Hepatocyte (in vitro differentiated cells): ENCODE measurements at regions not wholly inside any gene's neighbourhood (a gene's known extent, or its start where the extent isn't known, plus 50 kb on each side); places are given as distances from the start of the nearest gene placed in this dataset.

ENCODE experiments used
- EZH2 ChIP-seq: fragments of 200-600 bp; sonication (generic); IDR thresholded peaks from 2 replicates; pipeline ENCODE4 v1.6.1; 2016; ENCODE audit warnings: antibody characterized with exemption, mild to moderate bottlenecking, borderline replicate concordance
- EZH2phosphoT487 ChIP-seq: fragments of 200-600 bp; sonication (generic); IDR thresholded peaks from one replicate; pipeline ENCODE4 v1.6.1; 2018; ENCODE audit warnings: antibody characterized with exemption, mild to moderate bottlenecking, low read depth, moderate library complexity; ENCODE audit not compliant: unreplicated experiment, severe bottlenecking
- TF ChIP-seq, protein P1 (sequence below): fragments of 200-600 bp; sonication (generic); IDR thresholded peaks from 2 replicates; pipeline ENCODE4 v1.5.1; 2016; ENCODE audit warnings: antibody characterized with exemption, mild to moderate bottlenecking; ENCODE audit not compliant: poor library complexity

DNA sequence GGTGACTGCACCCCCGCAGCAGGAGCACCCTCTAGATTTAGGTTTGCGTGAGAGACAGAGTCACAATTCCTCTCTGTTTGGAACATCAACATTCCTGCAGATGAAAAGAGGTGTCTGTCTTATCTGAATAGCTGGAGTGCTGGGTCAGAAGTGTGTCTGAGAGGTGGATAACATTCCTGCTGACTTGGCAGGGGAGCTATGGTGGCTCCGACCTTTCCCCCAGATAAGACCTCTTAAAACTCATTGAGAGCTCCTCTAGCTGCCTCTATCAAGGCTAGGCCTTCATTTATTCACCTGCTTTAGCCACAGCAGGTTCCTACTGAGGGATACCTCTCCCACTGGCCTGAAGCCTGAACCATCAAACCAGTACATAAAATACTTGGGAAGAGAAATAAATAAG lies 615.5 kb downstream of the LRRC70 start:
- TF ChIP-seq, protein P1, sequence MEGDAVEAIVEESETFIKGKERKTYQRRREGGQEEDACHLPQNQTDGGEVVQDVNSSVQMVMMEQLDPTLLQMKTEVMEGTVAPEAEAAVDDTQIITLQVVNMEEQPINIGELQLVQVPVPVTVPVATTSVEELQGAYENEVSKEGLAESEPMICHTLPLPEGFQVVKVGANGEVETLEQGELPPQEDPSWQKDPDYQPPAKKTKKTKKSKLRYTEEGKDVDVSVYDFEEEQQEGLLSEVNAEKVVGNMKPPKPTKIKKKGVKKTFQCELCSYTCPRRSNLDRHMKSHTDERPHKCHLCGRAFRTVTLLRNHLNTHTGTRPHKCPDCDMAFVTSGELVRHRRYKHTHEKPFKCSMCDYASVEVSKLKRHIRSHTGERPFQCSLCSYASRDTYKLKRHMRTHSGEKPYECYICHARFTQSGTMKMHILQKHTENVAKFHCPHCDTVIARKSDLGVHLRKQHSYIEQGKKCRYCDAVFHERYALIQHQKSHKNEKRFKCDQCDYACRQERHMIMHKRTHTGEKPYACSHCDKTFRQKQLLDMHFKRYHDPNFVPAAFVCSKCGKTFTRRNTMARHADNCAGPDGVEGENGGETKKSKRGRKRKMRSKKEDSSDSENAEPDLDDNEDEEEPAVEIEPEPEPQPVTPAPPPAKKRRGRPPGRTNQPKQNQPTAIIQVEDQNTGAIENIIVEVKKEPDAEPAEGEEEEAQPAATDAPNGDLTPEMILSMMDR: no peak
- no peak for TF ChIP-seq EZH2
- TF ChIP-seq EZH2phosphoT487: no peak
